Medulla oblongata (tissue), 1 donor: ENCODE measurements at regions not wholly inside any gene's neighbourhood (a gene's known extent, or its start where the extent isn't known, plus 50 kb on each side); places are given as distances from the start of the nearest gene placed in this dataset.
"Not testable (repeated sequence)": the region's sequence is repeated elsewhere in the genome, so short reads cannot be mapped to it uniquely, and the experiment has no call there.

Experiments
- DNase-seq: peaks from one replicate; pipeline ENCODE4 v3.0.0-alpha.2; 2015; ENCODE audit errors: extremely low spot score

DNA sequence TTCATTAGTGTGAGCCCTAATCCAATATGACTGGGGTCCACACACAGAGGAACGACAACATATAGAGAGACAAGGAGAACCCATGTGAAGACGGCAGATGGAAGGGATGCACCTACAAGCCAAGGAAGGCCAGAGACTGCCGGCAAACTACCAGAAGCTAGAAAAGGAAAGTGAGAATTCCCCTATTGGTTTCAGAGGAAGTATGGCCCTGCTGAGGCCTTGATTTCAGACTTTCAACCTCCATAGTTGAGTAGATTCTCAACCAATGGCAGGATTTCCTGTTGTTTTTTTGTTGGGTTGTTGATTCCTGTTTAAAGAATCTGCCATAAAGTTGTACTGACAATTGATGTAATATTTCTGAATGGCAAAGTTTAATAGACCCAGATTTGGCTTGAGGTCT, 241.5 kb downstream of the SATB2 start:
- DNase-seq, result no peak

GRCh38 chr2:199207011-199207410, 250.7 kb downstream of the SATB2 start:
- DNase-seq, result no peak

- no peak for DNase-seq
These were observed 251.2 kb downstream of the SATB2 start for GRCh38 chr2:199206536-199206935.

- DNase-seq, result no peak
These were observed 254.8 kb downstream of the SATB2 start for GRCh38 chr2:199202964-199203363.

DNA sequence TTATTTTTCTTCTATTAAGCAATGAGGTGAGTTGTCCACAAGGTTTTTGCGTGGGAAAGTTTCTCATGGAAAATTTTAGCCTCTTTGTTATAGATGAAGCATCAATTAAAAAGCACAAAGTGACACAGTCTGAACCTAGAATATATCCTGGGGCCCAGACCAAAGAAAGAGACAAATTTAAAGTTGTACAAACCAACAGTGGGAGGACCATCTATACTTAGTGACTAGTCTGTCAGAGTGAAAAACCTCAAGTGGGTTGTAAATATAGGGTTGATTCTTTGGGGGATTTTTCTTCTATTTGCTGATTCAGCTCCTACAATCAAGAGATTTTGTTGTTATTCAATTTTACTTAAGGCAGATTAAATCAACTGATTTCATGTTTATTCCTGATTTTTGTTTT, 256.2 kb downstream of the SATB2 start:
- DNase-seq, result no peak

DNA sequence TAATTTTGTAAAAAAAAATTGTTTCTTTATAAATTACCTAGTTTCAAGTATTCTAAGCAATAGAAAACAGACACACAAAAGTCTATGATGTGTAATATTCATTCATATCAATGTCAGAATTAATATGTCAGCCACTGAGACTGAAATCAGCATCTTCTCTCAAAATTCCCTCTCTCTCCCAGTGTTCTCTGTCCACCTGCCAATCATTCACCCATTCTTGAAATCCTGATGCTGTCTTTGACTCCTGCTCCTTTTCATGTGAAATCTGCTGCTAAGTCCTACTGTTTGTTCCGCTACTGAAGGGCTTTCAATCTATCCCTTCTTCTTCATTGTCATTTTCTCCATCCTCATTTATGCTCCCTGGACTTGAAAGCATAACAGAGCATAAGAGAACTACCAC, 257.9 kb downstream of the SATB2 start:
- no peak for DNase-seq

DNA sequence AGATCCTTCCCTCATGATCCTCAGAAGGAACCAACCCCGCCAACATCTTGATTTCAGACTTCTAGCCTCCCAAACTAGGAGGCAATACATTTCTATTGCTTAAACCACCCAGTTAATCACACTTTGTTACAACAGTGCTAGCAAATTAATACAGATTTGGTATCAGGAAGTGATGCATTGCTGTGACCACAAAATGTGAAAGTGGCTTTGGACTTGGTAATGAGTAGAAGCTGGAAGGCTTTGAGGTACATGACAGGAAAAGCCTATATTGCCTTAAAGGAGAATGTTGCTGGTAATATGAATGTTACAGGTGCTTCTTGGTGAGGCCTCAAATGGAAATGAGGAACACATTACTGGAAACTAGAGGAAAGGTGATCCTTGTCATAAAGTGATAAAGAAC, 260.3 kb downstream of the SATB2 start:
- no peak for DNase-seq

GRCh38 chr2:199196686-199197085, 261.1 kb downstream of the SATB2 start:
- DNase-seq, result no peak

- no peak for DNase-seq
These were observed 261.7 kb downstream of the SATB2 start for GRCh38 chr2:199195927-199196502.

DNA sequence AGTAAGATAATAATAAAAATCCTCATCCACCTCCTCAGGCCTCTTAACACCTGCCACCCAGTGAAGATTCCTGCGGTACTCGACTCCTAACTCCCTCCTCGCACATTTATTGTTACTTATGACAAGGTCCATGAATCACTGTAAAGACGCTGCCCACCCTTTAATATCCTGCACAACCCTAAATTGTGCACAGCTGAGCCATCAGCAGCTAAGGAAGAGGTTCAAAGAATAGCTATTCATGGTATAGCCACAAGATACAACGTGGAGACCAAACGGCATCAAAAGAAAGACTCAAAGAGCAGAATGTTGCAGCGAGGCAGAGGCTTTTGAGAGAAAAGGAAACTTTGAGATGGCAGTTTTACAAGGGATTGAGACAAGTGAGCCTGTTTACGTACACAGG, 266.3 kb downstream of the SATB2 start:
- no peak for DNase-seq

GRCh38 chr2:199189229-199189628, 268.5 kb downstream of the SATB2 start:
- DNase-seq, result no peak

DNA sequence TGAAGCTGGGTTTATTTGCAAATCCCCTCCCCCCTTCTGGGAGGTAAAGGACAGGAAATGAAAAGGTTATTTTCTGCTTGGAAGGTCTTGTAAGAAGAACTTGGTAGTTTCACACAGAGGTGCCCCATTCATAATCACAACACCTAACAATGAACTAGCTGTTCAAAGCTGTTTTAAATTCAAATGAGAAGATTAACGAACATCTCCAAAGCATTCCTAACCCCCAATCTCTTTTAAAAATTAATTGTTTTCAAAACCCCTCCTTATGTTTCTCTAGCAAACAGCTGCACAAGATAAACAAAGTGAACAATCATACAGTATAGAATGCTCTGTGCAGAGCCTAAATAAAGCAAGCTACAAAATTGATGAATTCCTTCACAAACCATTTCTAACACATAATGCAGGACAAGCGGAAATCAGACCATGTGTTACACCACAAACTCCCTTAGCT, 271.4 kb downstream of the SATB2 start:
- no peak for DNase-seq

DNA sequence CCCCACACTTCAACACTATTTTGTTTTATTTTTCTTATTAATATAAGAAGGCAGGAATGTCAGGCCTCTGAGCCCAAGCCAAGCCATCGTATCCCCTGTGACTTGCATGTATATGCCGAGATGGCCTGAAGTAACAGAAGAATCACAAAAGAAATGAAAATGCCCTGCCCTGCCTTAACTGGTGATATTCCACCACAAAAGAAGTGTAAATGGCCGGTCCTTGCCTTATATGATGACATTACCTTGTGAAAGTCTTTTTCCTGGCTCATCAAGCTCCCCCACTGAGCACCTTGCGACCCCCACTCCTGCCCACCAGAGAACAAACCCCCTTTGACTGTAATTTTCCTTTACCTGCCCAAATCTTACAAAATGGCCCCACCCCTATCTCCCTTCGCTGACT, 272.6 kb downstream of the SATB2 start:
- DNase-seq, result not testable (repeated sequence)

DNA sequence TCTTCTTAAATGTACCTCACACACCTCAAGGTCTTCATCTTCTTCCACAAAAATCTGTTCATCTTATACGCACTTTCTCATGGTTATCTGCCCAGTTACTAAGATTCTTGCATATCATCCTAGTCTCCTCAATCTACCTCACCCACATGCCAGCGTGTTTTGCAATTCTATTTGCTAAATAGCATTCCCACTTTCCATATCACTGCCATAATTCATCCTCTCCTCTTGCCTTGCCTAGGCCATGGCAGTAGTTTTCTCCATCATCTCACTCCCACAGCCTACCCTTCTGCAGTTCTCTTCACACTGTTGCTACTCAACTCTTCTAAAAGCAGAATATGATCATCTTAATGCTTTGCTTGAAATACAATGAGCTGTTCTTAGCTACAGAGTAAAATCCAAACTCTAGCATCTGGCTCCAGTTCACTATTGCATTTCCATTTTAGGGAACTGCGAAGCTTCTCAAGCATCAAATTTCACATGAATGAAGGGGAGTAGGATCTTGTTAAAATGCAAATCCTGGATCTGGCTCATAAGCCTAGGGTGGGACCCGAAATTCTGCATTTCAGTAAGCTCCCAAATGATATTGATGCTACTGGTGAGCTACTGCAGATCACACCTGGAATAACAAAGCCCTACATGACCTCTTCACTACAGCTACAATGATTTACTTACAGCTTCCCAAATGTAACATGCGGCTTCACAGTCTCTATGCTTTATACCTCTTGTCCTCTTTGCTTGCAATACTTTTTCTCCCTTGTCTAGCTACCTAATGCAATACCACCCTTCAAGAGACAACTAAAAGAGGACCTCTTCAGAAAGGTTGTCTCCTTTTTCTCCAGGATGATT, 293.9 kb downstream of the SATB2 start:
- no peak for DNase-seq

- DNase-seq, result no peak
These were observed 296.9 kb downstream of the SATB2 start for GRCh38 chr2:199160677-199161465.

DNA sequence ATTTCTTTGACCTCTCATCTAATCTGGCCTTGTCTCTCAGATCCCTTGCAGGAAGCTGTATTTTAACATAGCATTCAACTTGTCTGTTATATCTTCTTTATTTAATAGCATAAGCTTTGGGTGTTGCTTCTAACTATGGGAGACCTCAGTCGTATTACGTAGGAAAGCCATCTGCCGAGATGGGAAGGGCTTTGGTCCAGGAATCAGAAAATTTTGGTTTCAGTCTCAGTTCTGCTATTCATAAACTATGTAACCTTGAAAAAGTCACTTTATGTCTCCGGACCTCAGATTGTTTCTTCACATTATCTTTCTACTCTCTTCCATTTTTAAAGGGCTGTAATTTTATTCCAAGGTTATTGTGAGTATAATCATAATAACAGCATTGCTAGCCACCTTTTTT, 297.7 kb downstream of the SATB2 start:
- DNase-seq, result no peak

- no peak for DNase-seq
These were observed 309.5 kb downstream of the SATB2 start for GRCh38 chr2:199148076-199148845.

DNA sequence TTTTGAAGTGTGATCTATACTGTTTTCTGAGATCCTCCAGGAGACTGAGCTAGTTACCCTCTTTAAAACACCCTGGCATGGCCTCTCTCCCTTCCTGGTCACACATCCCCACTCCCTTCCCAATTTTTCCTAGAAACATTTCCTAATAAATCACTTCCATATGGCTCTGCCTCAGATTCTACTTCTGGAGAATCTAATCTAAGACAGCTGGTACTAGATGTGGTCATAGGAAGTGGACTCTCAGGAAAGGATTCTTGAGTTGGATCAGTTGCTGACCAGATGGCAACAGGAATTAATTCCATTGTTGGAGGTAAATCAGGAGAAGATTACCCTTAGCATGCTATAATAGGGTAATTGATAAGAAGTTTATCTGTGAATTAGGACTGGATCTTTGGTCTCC, 310.5 kb downstream of the SATB2 start:
- DNase-seq, result no peak

- no peak for DNase-seq
These were observed 313.2 kb downstream of the SATB2 start for GRCh38 chr2:199144546-199144945.

DNA sequence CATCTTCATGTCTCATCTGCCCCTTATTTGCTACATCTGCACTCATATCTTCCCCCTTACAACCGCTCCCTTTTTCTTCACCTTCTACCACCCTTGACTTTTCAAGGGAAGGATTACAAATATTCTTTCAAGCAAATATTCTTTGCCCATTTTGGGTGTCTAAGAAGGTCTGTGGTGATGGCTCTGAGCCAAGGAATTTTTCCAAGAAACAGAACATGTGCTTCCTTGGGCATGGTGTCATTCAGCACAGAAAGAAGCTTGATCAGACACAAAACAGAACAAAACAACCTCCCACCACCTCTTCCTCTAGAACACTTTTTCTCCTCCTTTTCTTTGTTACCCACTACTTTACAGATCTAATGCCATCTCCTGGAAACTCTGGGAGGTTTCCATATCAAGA, 313.7 kb downstream of the SATB2 start:
- DNase-seq, result no peak

DNA sequence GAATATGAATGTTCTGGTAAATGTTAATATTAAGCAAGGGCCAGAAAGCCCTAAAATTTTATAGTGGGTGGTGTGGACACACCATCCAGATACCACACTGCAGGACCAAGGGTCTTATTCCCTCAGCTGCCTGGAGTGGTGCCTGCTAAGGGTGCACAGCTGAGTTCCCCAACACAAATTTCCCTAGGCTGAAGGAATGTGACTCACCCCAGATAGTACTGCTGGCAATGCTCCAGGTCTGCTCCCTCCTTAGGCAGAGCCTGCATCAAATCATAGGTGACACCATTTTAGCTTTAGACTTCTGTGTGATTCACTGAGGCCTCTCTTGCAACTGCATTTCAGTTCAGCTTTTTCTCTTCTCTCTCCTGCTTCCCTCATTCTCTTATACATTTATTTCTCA, 321.1 kb downstream of the SATB2 start:
- no peak for DNase-seq

GRCh38 chr2:199136242-199136641, 321.5 kb downstream of the SATB2 start:
- no peak for DNase-seq
